ENCODE measurements at regions not wholly inside any gene's neighbourhood (a gene's known extent, or its start where the extent isn't known, plus 50 kb on each side); places are given as distances from the start of the nearest gene placed in this dataset.
"Not testable (repeated sequence)": the region's sequence is repeated elsewhere in the genome, so short reads cannot be mapped to it uniquely, and the experiment has no call there.

DNA sequence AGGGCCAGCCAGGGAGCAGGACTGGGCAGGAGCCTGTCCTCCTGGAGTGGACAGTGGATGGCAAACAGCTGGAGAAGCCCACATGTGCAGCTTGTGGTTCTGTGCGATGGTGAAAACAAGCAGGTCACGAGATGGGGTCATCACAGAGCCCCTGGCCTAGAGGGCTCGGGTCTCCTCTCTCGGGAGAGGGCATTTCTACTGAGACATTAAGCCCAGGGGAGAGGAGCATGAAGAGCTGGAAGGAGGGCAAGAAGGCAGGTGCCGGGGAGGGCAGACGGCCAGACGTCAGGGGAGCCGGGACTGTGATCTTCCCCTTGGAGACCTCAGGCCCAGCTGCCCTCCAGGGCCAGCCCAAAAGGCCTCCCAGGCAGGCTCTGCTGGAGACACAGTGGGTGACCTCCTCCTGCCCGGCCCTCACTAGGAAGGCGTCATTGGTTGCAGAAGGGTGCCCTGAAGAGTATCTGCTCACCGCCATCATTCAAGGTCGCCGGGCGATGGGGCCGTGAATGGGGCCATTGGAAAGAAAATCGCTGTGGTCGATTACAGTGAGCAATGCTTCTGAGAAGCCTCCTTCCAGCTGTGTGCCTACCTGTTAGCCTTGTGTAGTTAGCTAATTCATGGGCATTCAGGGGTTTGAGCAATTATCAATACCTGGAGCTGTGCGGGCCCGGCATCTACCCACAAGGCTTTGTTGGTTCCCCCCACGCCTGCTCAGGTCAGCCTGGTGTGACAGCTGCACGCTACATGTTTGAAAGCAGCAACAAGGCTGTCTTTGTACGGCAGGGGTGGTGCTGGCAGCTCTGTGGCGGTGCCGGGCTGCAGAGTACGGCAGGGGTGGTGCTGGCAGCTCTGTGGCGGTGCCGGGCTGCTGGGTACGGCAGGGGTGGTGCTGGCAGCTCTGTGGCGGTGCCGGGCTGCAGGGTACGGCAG lies 72.3 kb upstream of the ACTRT2 start:
- no peak for DNase-seq (ENCODE audit: low read depth in 1 of 2, low spot score in 1 of 2)

GRCh38 chr1:2949966-2950925 lies 71.0 kb upstream of the ACTRT2 start:
- DNase-seq (ENCODE audit: low read depth in 1 of 2, low spot score in 1 of 2) = no peak

GRCh38 chr1:2950926-2951305 lies 70.4 kb upstream of the ACTRT2 start:
- no peak for DNase-seq (ENCODE audit: low read depth in 1 of 2, low spot score in 1 of 2)

GRCh38 chr1:2951856-2952255 lies 69.4 kb upstream of the ACTRT2 start:
- DNase-seq (ENCODE audit: low read depth in 1 of 2, low spot score in 1 of 2) = no peak

GRCh38 chr1:2952371-2952770 lies 68.9 kb upstream of the ACTRT2 start:
- no peak for DNase-seq (ENCODE audit: low read depth in 1 of 2, low spot score in 1 of 2)

GRCh38 chr1:2952992-2953391 lies 68.3 kb upstream of the ACTRT2 start:
- DNase-seq (ENCODE audit: low read depth in 1 of 2, low spot score in 1 of 2) = no peak

DNA sequence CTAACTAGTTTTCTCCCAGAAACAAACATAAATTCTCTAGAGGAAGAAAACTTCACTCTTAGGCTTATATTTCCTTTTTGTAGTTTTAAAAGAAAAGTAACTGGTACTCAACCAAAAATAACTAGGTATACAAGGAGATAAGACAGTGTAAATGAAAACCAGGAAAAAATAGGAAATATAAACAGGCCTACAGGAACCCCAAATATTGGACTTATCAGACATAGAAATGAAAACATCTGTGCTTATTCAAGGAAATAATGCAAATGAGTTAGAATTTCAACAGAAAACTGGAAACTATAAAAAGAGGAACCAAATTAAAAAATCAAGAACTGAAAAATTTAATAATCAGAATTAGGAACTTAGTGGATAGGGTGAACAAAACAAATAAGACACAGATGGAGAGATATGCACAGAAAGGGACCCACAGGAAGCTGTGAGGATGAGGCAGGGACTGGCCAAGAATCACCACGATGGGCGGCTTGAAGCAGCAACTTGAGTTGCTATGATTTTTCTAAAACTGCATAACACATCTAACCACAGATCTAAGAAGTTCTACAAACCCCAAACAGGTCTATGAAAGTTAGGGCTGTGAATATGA lies 67.5 kb upstream of the ACTRT2 start:
- DNase-seq (ENCODE audit: low read depth in 1 of 2, low spot score in 1 of 2) = no peak

- no peak for DNase-seq (ENCODE audit: low read depth in 1 of 2, low spot score in 1 of 2)
Observed at GRCh38 chr1:2955652-2956051, 65.6 kb upstream of the ACTRT2 start.

DNA sequence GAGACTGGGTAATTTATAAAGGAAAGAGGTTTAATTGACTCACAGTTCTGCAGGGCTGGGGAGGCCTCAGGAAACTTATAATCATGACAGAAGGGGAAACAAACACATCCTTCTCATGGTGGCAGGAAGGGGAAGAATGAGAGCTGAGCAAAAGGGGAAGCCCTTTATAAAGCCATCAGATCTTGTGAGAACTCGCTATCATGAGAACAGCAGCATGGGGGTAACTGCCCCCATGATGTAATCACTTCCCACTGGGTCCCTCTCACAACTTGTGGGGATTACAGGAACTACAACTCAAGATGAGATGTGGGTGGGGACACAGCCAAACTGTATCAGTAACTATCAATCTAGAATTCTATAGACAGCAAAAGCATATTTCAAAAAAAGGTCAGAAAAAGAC lies 64.7 kb upstream of the ACTRT2 start:
- no peak for DNase-seq (ENCODE audit: low read depth in 1 of 2, low spot score in 1 of 2)

DNA sequence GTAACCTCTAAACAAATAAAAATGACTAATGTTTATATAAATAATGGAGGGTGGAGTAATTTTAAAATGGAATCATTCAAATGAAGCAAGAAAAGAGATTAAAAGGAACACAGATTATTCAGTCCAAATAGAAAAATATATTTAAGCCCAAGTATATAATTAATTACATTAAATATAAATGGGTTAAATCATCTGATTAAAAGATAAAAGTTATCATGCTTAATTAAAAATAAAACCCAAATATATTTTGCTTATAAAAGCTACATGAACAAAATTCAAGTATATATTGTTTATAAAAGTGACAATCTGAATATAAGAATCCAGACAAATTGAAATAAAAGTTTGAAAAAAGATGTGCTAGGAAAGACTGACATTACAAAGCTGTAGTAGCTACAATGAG lies 63.9 kb upstream of the ACTRT2 start:
- DNase-seq (ENCODE audit: low read depth in 1 of 2, low spot score in 1 of 2) = no peak

DNA sequence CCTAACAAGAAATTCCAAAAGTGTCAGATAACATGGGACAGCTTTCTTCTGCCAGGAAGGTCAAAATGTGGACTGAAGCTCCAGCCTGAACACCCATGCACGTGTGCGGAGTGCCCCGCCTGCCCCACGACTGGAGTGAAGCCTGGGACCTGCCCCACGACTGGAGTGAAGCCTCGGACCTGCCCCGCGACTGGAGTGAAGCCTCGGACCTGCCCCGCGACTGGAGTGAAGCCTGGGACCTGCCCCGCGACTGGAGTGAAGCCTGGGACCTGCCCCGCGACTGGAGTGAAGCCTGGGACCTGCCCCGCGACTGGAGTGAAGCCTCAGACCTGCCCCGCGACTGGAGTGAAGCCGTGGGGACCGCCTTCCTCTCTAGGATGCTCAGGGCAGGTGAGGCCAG lies 61.4 kb upstream of the ACTRT2 start:
- not testable (repeated sequence) for DNase-seq (ENCODE audit: low read depth in 1 of 2, low spot score in 1 of 2)

- DNase-seq (ENCODE audit: low read depth in 1 of 2, low spot score in 1 of 2) = no peak
Observed at GRCh38 chr1:2961081-2961480, 60.2 kb upstream of the ACTRT2 start.

DNA sequence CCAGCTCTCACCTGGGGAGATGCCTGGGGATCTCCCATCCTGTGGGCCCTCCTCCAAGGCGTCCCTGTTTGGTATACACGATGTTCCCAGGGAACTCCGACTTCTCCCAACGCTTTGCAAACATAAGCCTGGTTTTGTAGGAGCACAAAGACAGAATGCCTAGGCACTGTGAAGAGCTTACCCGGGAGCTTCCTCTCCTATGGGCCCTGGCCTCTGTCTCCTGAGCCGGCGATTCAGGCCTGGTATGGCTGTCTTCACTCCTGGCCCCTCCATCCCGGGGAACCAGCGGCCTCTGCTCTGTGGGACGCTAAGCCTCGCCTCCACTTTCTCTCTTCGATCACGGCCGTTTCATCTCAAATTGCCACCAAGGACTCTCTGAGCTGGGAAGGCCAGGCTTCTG lies 59.6 kb upstream of the ACTRT2 start:
- no peak for DNase-seq (ENCODE audit: low read depth in 1 of 2, low spot score in 1 of 2)

- no peak for DNase-seq (ENCODE audit: low read depth in 1 of 2, low spot score in 1 of 2)
Observed at GRCh38 chr1:2962061-2962460, 59.2 kb upstream of the ACTRT2 start.

DNA sequence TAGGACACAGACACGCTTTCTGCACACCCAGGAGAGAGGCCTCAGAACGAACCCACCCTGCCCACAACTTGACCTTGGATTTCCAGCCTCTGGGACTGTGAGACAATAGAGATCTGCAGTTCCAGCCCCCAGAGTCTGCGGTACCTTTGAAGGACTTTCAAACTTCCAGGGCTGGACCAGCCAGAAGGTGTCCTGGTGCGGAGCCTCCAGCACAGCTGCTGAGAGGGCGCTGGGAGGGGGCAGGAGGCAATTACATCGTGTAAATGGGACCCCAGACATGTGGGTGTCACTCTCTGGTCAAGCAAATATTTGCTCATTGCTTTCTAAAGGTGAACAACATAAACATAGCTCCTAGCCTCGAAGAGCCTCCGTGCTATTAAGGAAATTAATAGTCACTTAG lies 58.7 kb upstream of the ACTRT2 start:
- DNase-seq (ENCODE audit: low read depth in 1 of 2, low spot score in 1 of 2) = no peak

DNA sequence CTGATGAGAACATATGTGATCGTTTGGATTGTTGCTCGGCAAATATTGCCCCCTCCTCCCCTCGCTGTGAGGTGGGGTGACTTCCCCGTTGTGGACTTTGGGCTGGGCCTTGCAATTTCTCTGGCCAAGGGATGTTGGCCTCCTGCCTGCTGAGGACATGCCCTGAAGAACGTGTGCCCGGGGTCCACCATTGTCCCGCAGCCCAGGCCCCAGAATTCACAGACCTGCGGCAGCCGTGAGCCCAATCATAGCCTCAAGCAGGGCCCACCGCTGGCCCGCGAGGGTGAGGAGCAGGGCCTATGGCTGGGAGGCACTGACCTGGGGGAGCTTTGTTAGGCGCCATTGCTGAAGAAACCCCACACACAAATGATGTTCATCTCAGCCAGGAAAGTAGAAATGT lies 58.3 kb upstream of the ACTRT2 start:
- no peak for DNase-seq (ENCODE audit: low read depth in 1 of 2, low spot score in 1 of 2)

DNA sequence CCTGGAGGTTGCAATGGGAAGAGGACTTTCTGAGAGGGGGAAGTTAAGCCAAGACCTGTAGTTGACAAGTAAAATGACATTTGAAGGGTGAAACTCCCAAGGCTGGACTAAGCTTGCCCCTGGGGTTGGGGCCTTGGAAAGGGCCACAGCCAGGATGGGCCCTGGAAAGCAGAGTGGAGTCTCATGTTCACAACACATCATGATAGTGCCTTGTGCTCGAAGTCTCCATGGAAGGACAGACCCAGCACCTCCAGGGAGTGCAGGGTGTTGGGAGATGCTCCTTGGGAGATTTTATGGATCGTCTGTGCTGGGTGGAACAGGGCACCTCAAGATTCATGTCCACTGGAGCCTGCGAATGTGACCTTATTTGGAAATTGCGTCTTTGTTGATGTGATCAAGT lies 55.6 kb upstream of the ACTRT2 start:
- DNase-seq (ENCODE audit: low read depth in 1 of 2, low spot score in 1 of 2) = no peak

GRCh38 chr1:2966449-2967328 lies 54.6 kb upstream of the ACTRT2 start:
- no peak for DNase-seq (ENCODE audit: low read depth in 1 of 2, low spot score in 1 of 2)

GRCh38 chr1:2967329-2967725 lies 53.9 kb upstream of the ACTRT2 start:
- no peak for DNase-seq (ENCODE audit: low read depth in 1 of 2, low spot score in 1 of 2)

DNA sequence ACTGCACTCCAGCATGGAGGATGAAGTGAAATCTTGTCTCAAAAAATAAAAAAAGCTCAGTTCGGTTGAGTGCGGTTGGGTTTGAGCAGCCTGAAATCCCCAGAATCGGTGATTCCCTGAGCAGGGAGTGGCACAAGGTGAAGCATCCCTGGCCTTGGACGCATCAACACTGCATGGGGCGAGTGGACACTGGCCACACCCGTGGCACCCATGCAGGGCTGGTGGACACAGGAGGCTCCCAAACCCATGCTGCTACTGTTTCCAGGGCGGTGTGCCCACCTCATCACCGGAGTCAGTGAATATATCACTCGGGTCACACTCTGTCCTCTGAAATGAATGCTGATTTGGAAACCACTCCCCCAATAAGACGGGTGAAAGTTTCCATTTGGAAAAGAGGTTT lies 53.4 kb upstream of the ACTRT2 start:
- no peak for DNase-seq (ENCODE audit: low read depth in 1 of 2, low spot score in 1 of 2)

GRCh38 chr1:2968471-2968881 lies 52.8 kb upstream of the ACTRT2 start:
- DNase-seq (ENCODE audit: low read depth in 1 of 2, low spot score in 1 of 2) = no peak
